NCI-H146 (cell line): ENCODE measurements at regions not wholly inside any gene's neighbourhood (a gene's known extent, or its start where the extent isn't known, plus 50 kb on each side); places are given as distances from the start of the nearest gene placed in this dataset.
"Not testable (repeated sequence)": the region's sequence is repeated elsewhere in the genome, so short reads cannot be mapped to it uniquely, and the experiment has no call there.

Experiments
- DNase-seq: peaks from one replicate; lab custom pipeline; 2025; lab: John Stamatoyannopoulos, UW

GRCh38 chr4:101418466-101418865 lies 71.1 kb upstream of the PPP3CA start:
- no peak for DNase-seq

GRCh38 chr4:101418055-101418454 lies 70.7 kb upstream of the PPP3CA start:
- no peak for DNase-seq

- no peak for DNase-seq
Observed at GRCh38 chr4:101417046-101417445, 69.7 kb upstream of the PPP3CA start.

- DNase-seq, result no peak
Observed at GRCh38 chr4:101415962-101416361, 68.6 kb upstream of the PPP3CA start.

- DNase-seq, result no peak
Observed at GRCh38 chr4:101414496-101414895, 67.2 kb upstream of the PPP3CA start.

GRCh38 chr4:101411926-101412325 lies 64.6 kb upstream of the PPP3CA start:
- DNase-seq, result no peak

GRCh38 chr4:101411281-101411910 lies 64.1 kb upstream of the PPP3CA start:
- not testable (repeated sequence) for DNase-seq

GRCh38 chr4:101400096-101400495 lies 52.8 kb upstream of the PPP3CA start:
- no peak for DNase-seq

GRCh38 chr4:101398807-101399206 lies 51.5 kb upstream of the PPP3CA start:
- DNase-seq, result no peak
